ENCODE measurements at regions not wholly inside any gene's neighbourhood (a gene's known extent, or its start where the extent isn't known, plus 50 kb on each side); places are given as distances from the start of the nearest gene placed in this dataset.

DNA sequence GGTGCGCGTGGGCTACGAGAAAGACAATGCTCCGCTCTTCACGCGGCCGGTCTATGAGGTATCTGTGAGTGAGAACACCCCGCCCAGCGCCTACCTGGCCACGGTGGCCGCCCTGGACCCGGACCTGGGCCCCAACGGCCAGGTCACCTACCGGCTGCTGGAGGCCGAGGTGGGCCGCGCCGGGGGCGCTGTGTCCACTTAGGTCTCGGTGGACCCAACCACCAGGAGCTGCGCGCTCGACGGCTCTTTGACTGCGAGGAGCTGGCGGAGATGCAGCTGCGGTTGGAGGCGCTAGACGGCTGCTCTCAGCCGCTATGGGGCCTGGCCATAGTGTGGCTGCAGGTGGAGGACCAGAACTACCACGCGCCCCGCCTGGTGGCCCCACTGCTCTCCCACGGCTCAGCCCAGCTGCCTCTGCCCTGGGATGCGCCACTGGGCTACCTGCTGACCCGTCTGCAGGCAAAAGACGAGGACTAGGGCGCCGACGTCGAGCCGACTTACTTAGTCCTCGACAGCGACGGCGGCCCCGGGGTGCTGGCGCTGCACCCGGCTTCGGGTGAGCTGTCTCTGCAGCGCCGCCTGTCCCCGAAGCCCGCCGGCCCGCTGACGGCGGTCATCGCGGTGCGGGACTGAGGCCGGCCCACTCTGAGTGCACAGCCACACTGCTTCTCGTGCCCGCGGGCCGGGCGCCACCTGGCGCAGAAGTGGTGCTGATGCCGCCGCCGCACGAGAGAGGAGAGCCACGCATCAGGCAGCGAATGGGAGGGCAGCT, 173.0 kb downstream of the OLFM4 start:
- no peak for DNase-seq (ENCODE audit: low read depth in 2 of 2)

DNA sequence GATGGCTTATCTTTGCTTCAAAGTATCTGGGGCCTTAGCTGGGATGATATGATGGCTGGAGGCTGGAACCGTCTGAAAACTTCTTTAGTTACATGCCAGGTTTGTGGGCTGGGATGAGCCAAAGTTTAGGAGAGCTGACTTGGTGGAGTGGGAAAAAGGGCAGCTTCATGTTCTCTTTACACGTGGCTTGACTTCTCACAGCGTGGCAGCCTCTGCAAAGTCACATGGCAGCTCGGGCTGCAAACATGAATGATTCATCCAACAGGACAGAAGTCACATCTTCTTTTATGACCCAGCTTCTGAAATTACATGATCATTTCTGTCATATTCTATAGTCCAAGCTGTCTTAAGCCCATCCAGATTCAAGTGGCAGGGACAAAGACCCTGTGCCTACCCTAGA, 176.0 kb downstream of the OLFM4 start:
- no peak for DNase-seq (ENCODE audit: low read depth in 2 of 2)

DNA sequence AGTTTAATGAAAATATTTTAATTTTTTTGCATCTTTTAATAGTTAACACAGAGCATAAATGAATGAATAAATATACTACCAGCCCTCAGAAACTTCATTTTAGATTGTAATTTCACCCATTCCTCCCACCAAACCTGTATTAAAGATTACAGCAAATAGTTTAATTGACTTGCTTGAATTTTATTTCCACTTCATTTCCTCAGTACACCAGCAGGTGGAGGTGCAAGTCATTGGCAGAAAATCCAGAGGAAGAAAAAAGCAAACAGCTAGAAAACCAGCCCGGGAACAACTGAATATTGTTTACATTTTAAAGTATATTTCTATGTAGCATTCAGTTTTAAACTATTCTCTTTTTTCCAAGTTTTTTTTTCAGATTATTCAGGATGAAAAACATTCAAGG, 177.8 kb downstream of the OLFM4 start:
- no peak for DNase-seq (ENCODE audit: low read depth in 2 of 2)

DNA sequence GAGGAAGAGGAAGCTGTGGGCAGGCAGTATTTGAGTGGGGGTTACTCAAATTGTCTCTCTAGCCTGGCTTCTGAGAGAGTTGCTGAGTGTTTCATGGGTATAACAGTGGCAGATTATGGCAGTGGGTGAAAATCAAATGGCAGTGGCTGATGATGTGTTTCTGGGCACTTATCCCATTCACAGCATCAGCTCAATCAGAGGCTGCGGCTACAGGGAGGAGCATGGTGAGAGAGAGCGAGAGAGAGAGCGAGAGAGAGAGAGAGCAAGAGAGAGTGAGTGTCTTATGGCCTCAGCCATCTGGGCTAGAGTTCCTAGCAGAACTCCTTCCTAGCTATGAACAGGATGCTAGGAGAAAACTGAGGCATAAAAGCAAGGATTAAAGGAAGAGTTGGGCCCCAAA, 178.9 kb downstream of the OLFM4 start:
- no peak for DNase-seq (ENCODE audit: low read depth in 2 of 2)

- no peak for DNase-seq (ENCODE audit: low read depth in 2 of 2)
Observed at GRCh38 chr13:53214433-53214832, 185.8 kb downstream of the OLFM4 start.

DNA sequence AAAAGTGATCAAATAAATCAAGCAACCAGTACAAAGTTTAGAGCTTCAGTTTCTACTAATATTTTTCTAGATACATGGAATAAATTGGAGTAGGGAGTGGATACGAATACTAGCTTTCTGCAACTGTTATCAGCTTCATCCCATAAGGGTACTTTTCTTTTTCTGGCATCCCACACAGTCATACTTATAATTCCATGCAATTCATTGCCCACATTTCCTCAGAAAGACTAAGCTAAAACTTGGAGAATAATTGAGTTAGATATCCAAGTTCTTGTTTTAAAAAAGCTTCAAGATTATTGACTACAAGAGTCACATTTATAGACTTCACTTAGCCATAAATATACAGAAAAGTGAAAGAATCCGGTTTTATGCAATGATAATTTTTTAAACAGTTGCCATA, 186.9 kb downstream of the OLFM4 start:
- no peak for DNase-seq (ENCODE audit: low read depth in 2 of 2)

DNA sequence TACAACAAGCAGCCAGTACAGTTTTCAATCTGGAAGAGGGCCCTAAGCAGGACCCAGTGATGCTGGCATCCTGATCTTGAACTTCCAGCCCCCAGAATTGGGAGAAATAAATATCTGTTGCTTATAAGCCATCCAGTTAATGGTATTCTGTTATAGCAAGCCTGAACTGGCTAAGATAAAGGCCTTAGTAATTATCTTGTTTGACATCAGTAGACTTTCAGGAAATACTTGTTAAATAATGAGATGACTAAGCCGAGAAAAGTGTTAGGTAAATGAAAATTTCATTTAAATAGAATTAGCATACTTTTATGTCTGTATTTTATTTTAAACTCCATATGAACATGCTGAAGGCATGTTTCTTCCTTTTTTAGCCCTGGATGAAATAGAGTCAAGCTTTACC, 188.2 kb downstream of the OLFM4 start:
- no peak for DNase-seq (ENCODE audit: low read depth in 2 of 2)

GRCh38 chr13:53217194-53217593, 188.6 kb downstream of the OLFM4 start:
- no peak for DNase-seq (ENCODE audit: low read depth in 2 of 2)

DNA sequence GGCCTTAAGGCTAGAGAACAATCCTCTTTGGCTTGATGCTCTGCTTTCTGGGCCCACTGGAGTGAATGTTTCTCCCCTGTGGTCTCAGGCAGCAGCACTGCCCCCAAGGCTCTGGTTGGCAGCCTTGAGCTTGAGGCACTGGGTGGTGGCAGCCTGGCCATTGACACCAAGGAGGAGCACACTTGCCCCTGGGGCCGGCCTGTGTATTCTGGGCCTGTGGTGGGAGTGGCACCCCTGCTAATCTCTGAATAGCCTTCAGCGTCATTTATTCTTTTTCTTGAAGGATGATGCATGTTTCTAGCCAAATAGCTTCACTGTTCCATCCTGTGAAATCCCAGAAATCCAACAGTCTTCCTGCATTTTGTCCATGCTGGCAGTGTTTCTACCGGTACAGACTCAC, 191.4 kb downstream of the OLFM4 start:
- DNase-seq (ENCODE audit: low read depth in 2 of 2) = no peak

- no peak for DNase-seq (ENCODE audit: low read depth in 2 of 2)
Observed at GRCh38 chr13:53237696-53238095, 209.1 kb downstream of the OLFM4 start.

- DNase-seq (ENCODE audit: low read depth in 2 of 2) = no peak
Observed at GRCh38 chr13:53238261-53238660, 209.6 kb downstream of the OLFM4 start.

- no peak for DNase-seq (ENCODE audit: low read depth in 2 of 2)
Observed at GRCh38 chr13:53240401-53241025, 211.9 kb downstream of the OLFM4 start.

- no peak for DNase-seq (ENCODE audit: low read depth in 2 of 2)
Observed at GRCh38 chr13:53241891-53242348, 213.3 kb downstream of the OLFM4 start.

DNA sequence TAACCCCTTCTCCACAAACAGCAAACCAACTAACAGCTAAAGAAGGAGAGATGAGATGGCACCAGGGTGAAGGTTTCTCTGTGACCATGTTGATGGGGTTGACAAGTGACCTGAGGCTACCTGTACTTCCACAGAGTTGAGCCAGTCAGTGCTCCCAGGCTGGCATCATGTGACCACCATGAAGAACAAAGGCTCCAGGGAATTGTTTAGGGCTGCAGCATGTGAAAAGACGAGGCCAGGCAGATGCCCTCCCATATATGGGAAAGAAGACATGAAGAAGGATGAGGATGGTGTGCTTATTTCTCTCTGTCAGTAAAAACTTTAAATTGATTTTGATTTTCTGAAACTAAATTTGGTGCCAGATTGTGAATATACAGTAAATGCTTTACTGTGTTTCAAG, 220.6 kb downstream of the OLFM4 start:
- DNase-seq (ENCODE audit: low read depth in 2 of 2) = no peak

DNA sequence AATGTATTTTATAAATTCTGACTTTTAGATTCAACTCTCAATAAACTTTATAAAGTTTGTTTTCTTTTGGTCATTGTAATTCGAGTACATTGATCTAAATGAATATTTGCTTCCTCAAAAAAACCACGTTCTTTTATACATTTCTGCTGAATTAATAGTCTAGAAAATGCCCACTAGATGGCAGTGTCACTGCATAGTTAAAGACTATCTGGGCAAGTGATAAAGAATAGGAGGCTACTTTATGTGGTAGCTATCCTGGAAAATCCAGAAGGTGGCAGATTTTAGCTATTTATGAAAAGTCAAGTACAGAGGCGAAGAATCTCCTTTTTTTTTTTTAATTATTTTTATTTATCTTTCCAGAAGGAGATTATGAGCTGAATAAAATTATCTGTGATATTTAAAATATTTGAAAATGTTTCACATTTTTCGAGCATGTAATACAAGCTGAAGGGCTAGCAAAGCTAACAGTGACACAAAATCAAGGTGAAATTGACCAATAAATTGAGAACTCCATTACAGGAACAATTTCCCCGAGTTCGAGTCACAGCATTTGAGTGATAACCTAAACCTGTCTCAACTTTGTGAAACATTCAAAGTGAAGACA, 221.8 kb downstream of the OLFM4 start:
- peak; percentile 37 to 50 for DNase-seq (ENCODE audit: low read depth in 2 of 2)

GRCh38 chr13:53250977-53251376, 222.4 kb downstream of the OLFM4 start:
- DNase-seq (ENCODE audit: low read depth in 2 of 2) = no peak

GRCh38 chr13:53254500-53254899, 225.9 kb downstream of the OLFM4 start:
- no peak for DNase-seq (ENCODE audit: low read depth in 2 of 2)

- DNase-seq (ENCODE audit: low read depth in 2 of 2) = no peak
Observed at GRCh38 chr13:53255795-53256194, 227.2 kb downstream of the OLFM4 start.

GRCh38 chr13:53260594-53260993, 232.0 kb downstream of the OLFM4 start:
- DNase-seq (ENCODE audit: low read depth in 2 of 2) = no peak

DNA sequence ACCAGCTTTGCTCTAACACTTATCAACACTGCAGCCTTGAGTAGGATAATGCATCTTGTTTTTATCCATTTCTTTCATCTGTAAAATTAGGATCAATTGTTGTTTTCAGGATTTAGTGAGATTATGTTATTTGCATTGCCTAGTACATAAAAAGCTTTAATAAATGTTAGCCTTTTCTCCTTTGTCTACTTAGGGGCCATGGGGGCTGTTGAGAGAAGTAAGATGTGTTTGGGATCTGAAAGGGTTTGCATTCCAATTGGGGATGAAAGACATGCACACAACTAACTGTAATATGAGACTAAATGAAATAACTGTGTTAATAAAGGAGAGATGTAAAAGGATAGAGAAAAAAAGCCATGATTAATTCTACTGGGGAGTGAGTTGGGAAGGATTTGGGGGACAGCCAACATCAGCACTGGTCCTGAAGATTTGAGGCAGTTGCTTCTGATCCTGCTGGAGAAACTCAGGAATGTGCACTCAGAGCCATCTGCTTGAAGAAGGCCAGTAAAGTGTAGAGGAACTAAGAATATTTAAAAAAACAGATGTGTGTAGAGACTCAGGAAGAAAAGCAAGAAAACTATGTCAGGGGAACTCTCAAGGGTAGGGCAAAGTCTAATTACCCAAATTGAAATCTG, 236.3 kb downstream of the OLFM4 start:
- DNase-seq (ENCODE audit: low read depth in 2 of 2) = no peak

DNA sequence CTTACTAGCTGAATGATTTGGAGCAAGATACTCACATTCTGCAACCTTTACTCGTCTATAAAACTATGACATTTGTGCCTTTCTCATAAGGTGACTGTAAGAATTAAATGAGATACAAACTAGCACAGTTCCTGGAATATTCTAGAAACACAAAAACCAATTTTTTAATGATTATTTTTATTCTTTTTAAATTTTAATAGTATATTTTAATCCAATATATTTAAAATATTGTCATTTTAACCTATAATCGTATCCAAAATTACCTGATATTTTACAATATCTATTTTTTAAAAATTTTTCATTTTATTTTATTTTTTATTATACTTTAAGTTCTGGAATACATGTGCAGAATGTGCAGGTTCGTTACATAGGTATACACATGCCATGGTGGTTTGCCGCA, 238.1 kb downstream of the OLFM4 start:
- no peak for DNase-seq (ENCODE audit: low read depth in 2 of 2)

GRCh38 chr13:53269634-53270033, 241.0 kb downstream of the OLFM4 start:
- DNase-seq (ENCODE audit: low read depth in 2 of 2) = no peak

- no peak for DNase-seq (ENCODE audit: low read depth in 2 of 2)
Observed at GRCh38 chr13:53272873-53273272, 244.3 kb downstream of the OLFM4 start.
